ENCODE measurements at regions not wholly inside any gene's neighbourhood (a gene's known extent, or its start where the extent isn't known, plus 50 kb on each side); places are given as distances from the start of the nearest gene placed in this dataset.

DNA sequence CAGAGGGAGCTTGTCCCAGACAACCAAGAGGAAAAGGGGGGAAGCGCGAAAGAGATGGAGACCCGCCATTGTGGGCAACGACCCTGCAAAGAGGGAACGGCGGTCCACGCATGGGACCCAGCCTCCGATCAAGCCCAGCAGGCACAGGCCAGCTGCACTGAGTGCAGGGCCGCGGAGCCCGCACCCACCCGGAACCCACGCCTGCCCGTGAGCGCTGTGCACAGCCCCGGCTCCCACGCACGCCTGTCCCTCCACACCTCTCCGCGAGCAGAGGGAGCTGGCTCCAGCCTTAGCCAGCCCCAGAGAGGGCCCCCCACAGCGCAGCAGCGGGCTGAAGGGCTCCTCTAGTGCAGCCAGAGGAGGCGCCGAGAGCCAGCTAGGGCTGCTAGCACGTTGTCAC, 416.5 kb downstream of the DMRTA1 start:
- CTCF ChIA-PET: no interaction called here
- POLR2A ChIA-PET (ENCODE audit: low non-redundant PET): no interaction called here
- DNase-seq (ENCODE audit: low spot score): no peak
- TF ChIP-seq, protein P1, sequence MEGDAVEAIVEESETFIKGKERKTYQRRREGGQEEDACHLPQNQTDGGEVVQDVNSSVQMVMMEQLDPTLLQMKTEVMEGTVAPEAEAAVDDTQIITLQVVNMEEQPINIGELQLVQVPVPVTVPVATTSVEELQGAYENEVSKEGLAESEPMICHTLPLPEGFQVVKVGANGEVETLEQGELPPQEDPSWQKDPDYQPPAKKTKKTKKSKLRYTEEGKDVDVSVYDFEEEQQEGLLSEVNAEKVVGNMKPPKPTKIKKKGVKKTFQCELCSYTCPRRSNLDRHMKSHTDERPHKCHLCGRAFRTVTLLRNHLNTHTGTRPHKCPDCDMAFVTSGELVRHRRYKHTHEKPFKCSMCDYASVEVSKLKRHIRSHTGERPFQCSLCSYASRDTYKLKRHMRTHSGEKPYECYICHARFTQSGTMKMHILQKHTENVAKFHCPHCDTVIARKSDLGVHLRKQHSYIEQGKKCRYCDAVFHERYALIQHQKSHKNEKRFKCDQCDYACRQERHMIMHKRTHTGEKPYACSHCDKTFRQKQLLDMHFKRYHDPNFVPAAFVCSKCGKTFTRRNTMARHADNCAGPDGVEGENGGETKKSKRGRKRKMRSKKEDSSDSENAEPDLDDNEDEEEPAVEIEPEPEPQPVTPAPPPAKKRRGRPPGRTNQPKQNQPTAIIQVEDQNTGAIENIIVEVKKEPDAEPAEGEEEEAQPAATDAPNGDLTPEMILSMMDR (conservative IDR thresholded peaks at IDR 0.05; ENCODE audit: low read depth): no peak
- no peak overlapping the region for H3K27ac ChIP-seq

DNA sequence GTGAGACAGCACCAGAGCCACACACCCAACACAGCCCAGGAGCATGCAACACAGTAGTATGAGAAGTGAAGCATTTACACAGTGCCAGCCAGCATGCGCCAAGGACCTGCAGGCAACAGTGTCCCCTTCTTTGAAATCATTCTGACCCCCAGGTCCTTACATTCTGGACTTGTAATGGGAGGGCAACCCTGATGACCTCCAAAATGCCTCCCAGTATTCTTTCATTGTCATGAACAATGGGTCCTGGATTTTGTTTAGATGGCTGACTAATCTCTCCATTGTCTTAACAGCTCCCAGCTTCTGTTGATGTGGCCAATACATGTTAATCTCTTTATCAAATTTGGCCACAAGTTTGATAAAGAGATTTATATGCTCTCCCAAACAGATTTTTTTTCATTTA, 417.1 kb downstream of the DMRTA1 start:
- TF ChIP-seq, protein P1 (conservative IDR thresholded peaks at IDR 0.05; ENCODE audit: low read depth): no peak
- CTCF ChIA-PET: no interaction called here
- no peak for DNase-seq (ENCODE audit: low spot score)
- H3K27ac ChIP-seq: no peak overlapping the region
- POLR2A ChIA-PET (ENCODE audit: low non-redundant PET): no interaction called here

DNA sequence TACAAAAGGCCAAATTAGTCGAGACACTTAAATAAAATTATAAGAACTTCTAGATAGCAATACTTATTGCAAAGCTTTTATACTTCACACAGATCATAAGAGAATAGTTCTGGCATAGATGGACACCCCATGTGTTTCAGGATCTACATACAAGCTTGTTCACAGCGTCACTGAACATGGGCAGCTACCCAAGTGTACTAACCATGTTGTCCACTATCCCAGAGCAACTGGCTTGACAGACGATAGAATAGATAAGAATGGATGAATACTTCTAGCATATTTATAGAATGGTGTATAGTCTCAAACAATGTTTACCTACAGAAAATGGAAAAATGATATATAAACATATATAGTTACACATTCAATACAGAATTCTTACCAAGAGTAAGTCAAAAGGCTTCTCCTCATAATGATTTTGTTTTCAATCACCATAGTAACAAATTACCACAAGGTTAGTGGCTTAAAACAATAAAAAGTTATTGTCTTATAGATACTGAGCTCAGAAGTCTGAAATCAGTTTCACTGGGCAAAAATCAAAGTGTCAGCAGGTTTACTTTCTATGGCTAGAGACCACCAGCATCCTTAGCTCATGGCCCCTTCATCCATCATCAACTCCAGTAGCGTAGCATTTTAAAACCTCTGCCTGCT, 446.7 kb downstream of the DMRTA1 start:
- DNase-seq (ENCODE audit: low spot score): no peak
- no peak overlapping the region for H3K27ac ChIP-seq
- TF ChIP-seq, protein P1 (conservative IDR thresholded peaks at IDR 0.05; ENCODE audit: low read depth): no peak
- CTCF ChIA-PET: interaction anchor here (0.7 kb wide), 1 partner anchor 586 kb away, joined by 3 read pairs; no protein-coding TSS in a partner anchor
- POLR2A ChIA-PET (ENCODE audit: low non-redundant PET): no interaction called here

DNA sequence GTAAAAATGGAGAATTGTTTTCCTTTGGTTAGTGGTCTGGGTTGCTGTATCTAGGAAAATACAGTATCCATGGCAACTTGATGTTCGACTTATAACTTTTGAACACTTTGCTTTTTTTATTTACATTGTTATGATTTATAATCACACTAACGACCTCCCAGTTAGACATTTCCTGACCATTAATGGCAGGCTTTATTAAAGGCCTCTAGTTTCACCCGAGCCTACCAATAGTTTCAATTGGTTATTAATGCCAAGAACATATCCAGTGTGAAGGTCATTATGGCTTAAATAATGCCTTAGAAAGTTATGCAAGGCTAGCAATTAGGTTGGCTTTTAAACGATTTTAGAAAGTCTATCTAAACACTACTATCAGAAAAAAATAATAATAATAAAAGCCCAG, 452.0 kb downstream of the DMRTA1 start:
- no peak for DNase-seq (ENCODE audit: low spot score)
- ChIA-PET POLR2A (ENCODE audit: low non-redundant PET) (no interaction called here), CTCF (interaction anchor here (0.9 kb wide), 1 partner anchor 58 kb away, joined by 5 read pairs; no protein-coding TSS in a partner anchor)
- TF ChIP-seq, protein P1 (conservative IDR thresholded peaks at IDR 0.05; ENCODE audit: low read depth): no peak
- H3K27ac ChIP-seq: no peak overlapping the region

DNA sequence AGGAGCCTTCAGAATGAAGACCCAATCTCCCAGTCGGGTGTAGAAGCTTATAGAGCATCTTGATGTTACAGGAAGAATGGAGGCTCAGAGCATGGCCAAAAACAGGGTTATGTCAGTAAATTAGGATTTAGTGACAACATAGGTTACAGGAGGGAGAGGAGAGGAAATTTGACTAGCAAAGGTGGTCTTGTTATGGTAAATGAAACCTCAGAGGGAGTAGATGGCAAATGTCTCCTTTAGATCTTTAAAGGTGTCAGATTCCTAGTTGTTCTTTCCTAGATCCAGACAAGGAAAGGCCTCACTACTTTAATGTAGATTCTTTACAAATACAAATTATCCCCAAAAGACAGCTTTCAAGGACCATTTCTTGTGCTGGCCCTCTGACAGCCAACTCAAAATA, 465.0 kb downstream of the DMRTA1 start:
- TF ChIP-seq, protein P1 (conservative IDR thresholded peaks at IDR 0.05; ENCODE audit: low read depth): no peak
- ChIA-PET POLR2A (ENCODE audit: low non-redundant PET) (no interaction called here), CTCF (no interaction called here)
- DNase-seq (ENCODE audit: low spot score): no peak
- H3K27ac ChIP-seq: no peak overlapping the region

DNA sequence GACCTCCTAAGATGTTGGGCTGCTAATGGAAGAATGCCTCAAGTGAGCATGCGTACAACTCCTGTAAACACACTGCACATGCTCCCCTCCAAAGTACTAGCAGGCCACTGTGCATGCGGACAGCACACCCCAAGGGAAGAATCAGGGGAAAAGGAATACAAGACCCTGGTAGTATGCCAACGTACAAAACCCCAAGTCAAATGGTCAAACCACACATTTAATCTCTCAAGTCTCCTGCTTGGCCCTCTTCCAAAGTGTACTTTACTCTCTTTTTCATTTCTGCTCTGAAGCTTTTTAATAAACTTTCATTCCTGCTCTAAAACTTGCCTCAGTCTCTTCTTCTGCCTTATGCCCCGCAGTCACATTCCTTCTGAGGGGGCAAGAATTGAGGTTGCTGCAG, 466.4 kb downstream of the DMRTA1 start:
- no peak for DNase-seq (ENCODE audit: low spot score)
- CTCF ChIA-PET: no interaction called here
- H3K27ac ChIP-seq: no peak overlapping the region
- POLR2A ChIA-PET (ENCODE audit: low non-redundant PET): no interaction called here
- TF ChIP-seq, protein P1 (conservative IDR thresholded peaks at IDR 0.05; ENCODE audit: low read depth): no peak
